ENCODE measurements at regions not wholly inside any gene's neighbourhood (a gene's known extent, or its start where the extent isn't known, plus 50 kb on each side); places are given as distances from the start of the nearest gene placed in this dataset.
A peak's percentile ranks its signal among the peaks of the same experiment; 100 is the strongest.
"Not testable (repeated sequence)": the region's sequence is repeated elsewhere in the genome, so short reads cannot be mapped to it uniquely, and the experiment has no call there.

DNA sequence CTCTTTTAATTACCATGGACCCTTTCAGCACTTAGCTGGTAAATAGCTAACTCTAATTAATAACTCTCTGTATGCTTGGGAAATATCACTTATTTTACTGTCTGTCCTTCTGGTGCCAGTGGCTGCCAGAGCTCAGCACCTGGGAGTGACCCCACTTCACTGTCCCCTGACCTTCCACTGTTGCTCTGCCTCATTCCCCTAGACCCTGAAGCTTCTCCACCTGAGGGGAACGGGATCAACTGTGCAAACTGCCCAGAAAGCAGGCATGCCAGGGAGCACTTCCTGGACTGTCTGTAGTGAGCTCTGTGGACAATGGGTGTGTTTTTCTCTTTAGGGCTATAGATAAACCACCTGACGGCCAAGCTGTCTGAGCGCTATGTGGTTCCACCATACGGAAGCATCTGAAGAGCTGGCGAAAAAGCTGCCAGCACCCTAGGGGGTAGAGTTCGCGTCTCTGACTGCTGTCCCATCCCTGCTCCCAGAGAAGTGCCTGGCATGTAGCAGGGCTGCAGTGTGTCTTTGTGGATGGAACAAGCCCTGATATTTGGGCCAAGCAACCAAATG is 106.3 kb upstream of the FOXA2 start:
- Mint-ChIP-seq H3K9me3 (ENCODE audit: low read depth) (peaks cover 3% of the 10 kb centered on the region), H3K36me3 (ENCODE audit: insufficient read depth) (no peaks in the 10 kb centered on the region), H3K27me3 (peaks cover 8% of the 10 kb centered on the region), H3K4me3 (ENCODE audit: low read depth) (no peak overlapping the region), H3K27ac (no peak overlapping the region), H3K4me1 (ENCODE audit: low read depth) (peaks cover 3% of the 10 kb centered on the region)
- no peak for DNase-seq (ENCODE audit: low spot score, unreplicated experiment)
- TF ChIP-seq, protein P1, sequence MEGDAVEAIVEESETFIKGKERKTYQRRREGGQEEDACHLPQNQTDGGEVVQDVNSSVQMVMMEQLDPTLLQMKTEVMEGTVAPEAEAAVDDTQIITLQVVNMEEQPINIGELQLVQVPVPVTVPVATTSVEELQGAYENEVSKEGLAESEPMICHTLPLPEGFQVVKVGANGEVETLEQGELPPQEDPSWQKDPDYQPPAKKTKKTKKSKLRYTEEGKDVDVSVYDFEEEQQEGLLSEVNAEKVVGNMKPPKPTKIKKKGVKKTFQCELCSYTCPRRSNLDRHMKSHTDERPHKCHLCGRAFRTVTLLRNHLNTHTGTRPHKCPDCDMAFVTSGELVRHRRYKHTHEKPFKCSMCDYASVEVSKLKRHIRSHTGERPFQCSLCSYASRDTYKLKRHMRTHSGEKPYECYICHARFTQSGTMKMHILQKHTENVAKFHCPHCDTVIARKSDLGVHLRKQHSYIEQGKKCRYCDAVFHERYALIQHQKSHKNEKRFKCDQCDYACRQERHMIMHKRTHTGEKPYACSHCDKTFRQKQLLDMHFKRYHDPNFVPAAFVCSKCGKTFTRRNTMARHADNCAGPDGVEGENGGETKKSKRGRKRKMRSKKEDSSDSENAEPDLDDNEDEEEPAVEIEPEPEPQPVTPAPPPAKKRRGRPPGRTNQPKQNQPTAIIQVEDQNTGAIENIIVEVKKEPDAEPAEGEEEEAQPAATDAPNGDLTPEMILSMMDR (IDR thresholded peaks at IDR 0.05; ENCODE audit: unreplicated experiment) = no peak

DNA sequence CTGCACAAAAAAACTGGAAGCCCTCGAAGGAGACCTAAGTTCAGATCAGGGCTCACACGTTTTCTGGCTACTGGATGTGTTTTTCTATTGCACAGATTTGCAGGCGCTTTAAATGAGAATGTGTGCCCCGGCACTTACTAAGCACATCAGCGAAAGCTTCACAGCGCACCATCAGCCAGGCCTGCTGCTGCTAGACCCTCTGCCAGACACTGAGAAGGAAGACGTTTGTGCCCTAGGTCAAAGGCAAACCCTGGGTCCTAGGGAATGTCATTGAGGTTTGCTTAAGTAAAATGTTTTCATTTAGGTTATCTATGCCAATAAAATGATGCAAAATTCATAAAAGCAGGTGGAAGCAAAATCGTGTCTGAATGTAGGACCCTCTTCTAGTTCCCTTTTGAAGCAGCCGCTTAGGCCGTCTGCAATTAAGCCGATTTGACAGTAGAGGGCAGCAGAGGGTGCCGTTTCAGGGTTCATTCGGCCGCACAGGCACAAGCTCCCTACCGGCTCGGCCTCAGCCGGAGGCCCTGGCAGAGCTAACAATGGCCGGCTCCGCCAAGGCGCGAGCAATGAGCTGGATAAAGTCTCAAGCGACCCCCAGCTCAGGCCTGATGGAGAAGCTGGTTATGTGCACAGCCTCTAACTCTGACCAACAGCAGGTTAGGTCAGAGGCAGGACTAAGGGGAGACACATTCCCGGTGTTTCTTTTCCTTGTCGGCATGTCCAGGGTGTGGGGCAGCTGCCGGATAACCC is 107.2 kb upstream of the FOXA2 start:
- DNase-seq (ENCODE audit: low spot score, unreplicated experiment) = peak; percentile 68
- no peak overlapping the region for H3K27ac Mint-ChIP-seq
- H3K27me3 Mint-ChIP-seq = peaks cover 11% of the 10 kb centered on the region

DNA sequence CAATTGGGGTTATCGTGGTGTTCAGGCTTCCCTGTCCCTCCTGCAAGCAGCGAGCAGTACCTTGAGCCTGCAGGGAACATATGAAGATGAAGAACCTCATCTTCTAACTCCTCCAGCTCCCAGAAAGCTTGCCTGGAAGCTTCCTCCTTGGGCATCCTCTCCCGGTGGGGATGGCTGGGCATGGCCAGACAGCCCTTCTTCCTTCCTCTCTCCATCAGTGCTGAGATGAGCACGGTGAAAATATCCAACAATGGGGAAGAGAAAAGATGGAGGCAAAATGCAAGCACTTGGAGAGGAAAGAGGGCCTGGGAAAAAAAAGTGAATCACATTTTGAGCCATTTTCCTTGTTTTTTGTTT is 107.7 kb upstream of the FOXA2 start:
- H3K4me1 Mint-ChIP-seq (ENCODE audit: low read depth) = no peaks in the 10 kb centered on the region
- no peak overlapping the region for H3K27ac Mint-ChIP-seq
- peaks cover 11% of the 10 kb centered on the region for H3K27me3 Mint-ChIP-seq

More for the DNA sequence above, 107.2 kb upstream of the FOXA2 start:
- Mint-ChIP-seq H3K4me3 (ENCODE audit: low read depth) (no peak overlapping the region), H3K4me1 (ENCODE audit: low read depth) (no peaks in the 10 kb centered on the region), H3K9me3 (ENCODE audit: low read depth) (peaks cover 3% of the 10 kb centered on the region), H3K36me3 (ENCODE audit: insufficient read depth) (no peaks in the 10 kb centered on the region)
- TF ChIP-seq, protein P1 (IDR thresholded peaks at IDR 0.05; ENCODE audit: unreplicated experiment) = peak; percentile 89

DNA sequence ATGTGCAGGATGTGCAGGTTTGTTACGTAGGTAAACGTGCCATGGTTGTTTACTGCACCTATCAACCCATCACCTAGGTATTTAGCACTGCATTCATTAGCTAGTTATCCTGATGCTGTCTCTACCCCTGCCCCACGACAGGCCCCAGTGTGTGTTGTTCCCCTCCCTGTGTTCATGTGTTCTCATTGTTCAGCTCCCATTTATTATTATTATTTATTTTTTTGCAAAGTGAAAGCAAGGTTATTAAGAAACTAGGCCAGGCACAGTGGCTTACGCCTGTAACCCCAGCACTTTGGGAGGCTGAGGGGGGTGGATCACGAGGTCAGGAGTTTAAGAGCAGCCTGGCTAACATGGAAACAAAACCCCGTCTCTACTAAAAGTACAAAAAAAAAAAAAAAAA is 108.2 kb upstream of the FOXA2 start:
- H3K36me3 Mint-ChIP-seq (ENCODE audit: insufficient read depth); H3K9me3 Mint-ChIP-seq (ENCODE audit: low read depth); H3K27ac Mint-ChIP-seq; DNase-seq (ENCODE audit: low spot score, unreplicated experiment); H3K4me1 Mint-ChIP-seq (ENCODE audit: low read depth); H3K27me3 Mint-ChIP-seq; H3K4me3 Mint-ChIP-seq (ENCODE audit: low read depth): not testable (repeated sequence)

More for the DNA sequence above, 107.7 kb upstream of the FOXA2 start:
- Mint-ChIP-seq H3K9me3 (ENCODE audit: low read depth) (peaks cover under 1% of the 10 kb centered on the region), H3K4me3 (ENCODE audit: low read depth) (no peak overlapping the region), H3K36me3 (ENCODE audit: insufficient read depth) (no peaks in the 10 kb centered on the region)
- TF ChIP-seq, protein P1 (IDR thresholded peaks at IDR 0.05; ENCODE audit: unreplicated experiment) = no peak
- DNase-seq (ENCODE audit: low spot score, unreplicated experiment) = no peak

DNA sequence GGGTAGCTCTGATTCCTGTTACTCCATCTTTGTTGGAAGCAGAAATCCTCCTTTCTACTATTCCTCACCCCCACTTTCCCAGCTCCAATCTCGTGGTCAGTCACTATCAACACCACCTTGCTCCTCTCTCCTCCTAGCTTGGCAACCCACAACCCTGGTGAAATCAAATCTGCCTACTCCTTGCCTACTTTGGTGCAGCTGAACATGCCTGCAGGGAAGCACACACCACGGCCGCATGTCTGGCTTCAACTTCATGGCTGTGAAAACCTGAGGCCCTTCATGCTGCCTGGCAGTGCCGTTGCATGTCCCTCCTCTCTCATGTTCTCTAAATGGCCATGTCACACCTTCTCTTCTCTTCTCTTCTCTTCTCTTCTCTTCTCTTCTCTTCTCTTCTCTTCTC is 112.4 kb upstream of the FOXA2 start:
- DNase-seq (ENCODE audit: low spot score, unreplicated experiment) = no peak
- TF ChIP-seq, protein P1 (IDR thresholded peaks at IDR 0.05; ENCODE audit: unreplicated experiment) = no peak
- no peaks in the 10 kb centered on the region for H3K36me3 Mint-ChIP-seq (ENCODE audit: insufficient read depth)
- no peaks in the 10 kb centered on the region for H3K9me3 Mint-ChIP-seq (ENCODE audit: low read depth)
- H3K27me3 Mint-ChIP-seq = peaks cover 6% of the 10 kb centered on the region
- no peaks in the 10 kb centered on the region for H3K4me1 Mint-ChIP-seq (ENCODE audit: low read depth)
- H3K27ac Mint-ChIP-seq = no peak overlapping the region
- H3K4me3 Mint-ChIP-seq (ENCODE audit: low read depth) = no peak overlapping the region
